ENCODE measurements at regions not wholly inside any gene's neighbourhood (a gene's known extent, or its start where the extent isn't known, plus 50 kb on each side); places are given as distances from the start of the nearest gene placed in this dataset.

GRCh38 chr1:208910161-208910560 is 666.0 kb upstream of the PLXNA2 start:
- DNase-seq (ENCODE audit: low read depth) = no peak
- H3K4me3 ChIP-seq (ENCODE audit: low read depth, low read length) = no peak overlapping the region
- no peaks in the 10 kb centered on the region for H3K27me3 ChIP-seq (ENCODE audit: control insufficient read depth, insufficient read depth, low read length)
- TF ChIP-seq CTCF (IDR thresholded peaks at IDR 0.05; ENCODE audit: insufficient read depth, low read length, poor library complexity, severe bottlenecking) = no peak
- no peaks in the 10 kb centered on the region for H3K36me3 ChIP-seq (ENCODE audit: control insufficient read depth, insufficient read depth, low read length)

GRCh38 chr1:208917281-208917680 is 666.2 kb upstream of the CAMK1G start:
- no peaks in the 10 kb centered on the region for H3K36me3 ChIP-seq (ENCODE audit: control insufficient read depth, insufficient read depth, low read length)
- no peak for DNase-seq (ENCODE audit: low read depth)
- H3K27me3 ChIP-seq (ENCODE audit: control insufficient read depth, insufficient read depth, low read length) = no peaks in the 10 kb centered on the region
- H3K4me3 ChIP-seq (ENCODE audit: low read depth, low read length) = no peak overlapping the region
- no peak for TF ChIP-seq CTCF (IDR thresholded peaks at IDR 0.05; ENCODE audit: insufficient read depth, low read length, poor library complexity, severe bottlenecking)

GRCh38 chr1:208917723-208918122 is 665.8 kb upstream of the CAMK1G start:
- DNase-seq (ENCODE audit: low read depth) = no peak
- TF ChIP-seq CTCF (IDR thresholded peaks at IDR 0.05; ENCODE audit: insufficient read depth, low read length, poor library complexity, severe bottlenecking) = no peak
- Histone ChIP-seq H3K27me3 (ENCODE audit: control insufficient read depth, insufficient read depth, low read length) (no peaks in the 10 kb centered on the region), H3K36me3 (ENCODE audit: control insufficient read depth, insufficient read depth, low read length) (no peaks in the 10 kb centered on the region), H3K4me3 (ENCODE audit: low read depth, low read length) (no peak overlapping the region)

GRCh38 chr1:208918160-208918559 is 665.4 kb upstream of the CAMK1G start:
- DNase-seq (ENCODE audit: low read depth) = no peak
- H3K27me3 ChIP-seq (ENCODE audit: control insufficient read depth, insufficient read depth, low read length) = no peaks in the 10 kb centered on the region

GRCh38 chr1:208919371-208919770 is 664.1 kb upstream of the CAMK1G start:
- Histone ChIP-seq H3K27me3 (ENCODE audit: control insufficient read depth, insufficient read depth, low read length) (no peaks in the 10 kb centered on the region), H3K36me3 (ENCODE audit: control insufficient read depth, insufficient read depth, low read length) (no peaks in the 10 kb centered on the region), H3K4me3 (ENCODE audit: low read depth, low read length) (no peak overlapping the region)
- no peak for TF ChIP-seq CTCF (IDR thresholded peaks at IDR 0.05; ENCODE audit: insufficient read depth, low read length, poor library complexity, severe bottlenecking)
- no peak for DNase-seq (ENCODE audit: low read depth)

More at GRCh38 chr1:208918160-208918559, 665.4 kb upstream of the CAMK1G start:
- Histone ChIP-seq H3K4me3 (ENCODE audit: low read depth, low read length) (no peak overlapping the region), H3K36me3 (ENCODE audit: control insufficient read depth, insufficient read depth, low read length) (no peaks in the 10 kb centered on the region)
- no peak for TF ChIP-seq CTCF (IDR thresholded peaks at IDR 0.05; ENCODE audit: insufficient read depth, low read length, poor library complexity, severe bottlenecking)

- no peak for DNase-seq (ENCODE audit: low read depth)
- no peak for TF ChIP-seq CTCF (IDR thresholded peaks at IDR 0.05; ENCODE audit: insufficient read depth, low read length, poor library complexity, severe bottlenecking)
- no peaks in the 10 kb centered on the region for H3K27me3 ChIP-seq (ENCODE audit: control insufficient read depth, insufficient read depth, low read length)
- H3K36me3 ChIP-seq (ENCODE audit: control insufficient read depth, insufficient read depth, low read length) = no peaks in the 10 kb centered on the region
- H3K4me3 ChIP-seq (ENCODE audit: low read depth, low read length) = no peak overlapping the region
Observed at GRCh38 chr1:208921259-208921658, 662.3 kb upstream of the CAMK1G start.
